HEK293T (cell line): ENCODE measurements at regions not wholly inside any gene's neighbourhood (a gene's known extent, or its start where the extent isn't known, plus 50 kb on each side); places are given as distances from the start of the nearest gene placed in this dataset.

Experiments
- CTCF ChIA-PET: fragments of 350-600 bp; formaldehyde crosslinking; extraction: SDS; loops from one replicate; lab custom pipeline; 2021; ENCODE audit warnings: antibody characterized with exemption, inconsistent platforms; lab: Yijun Ruan, JAX
- POLR2A ChIA-PET: fragments of 350-600 bp; formaldehyde crosslinking; extraction: SDS; loops from one replicate; lab custom pipeline; 2020; ENCODE audit warnings: antibody characterized with exemption, inconsistent platforms; lab: Yijun Ruan, JAX
- DNase-seq: peaks from one replicate; pipeline ENCODE4 v3.0.0; 2012; ENCODE audit warnings: mixed read lengths; ENCODE audit errors: extremely low spot score
- ARNT ChIP-seq: fragments of 450-650 bp; IDR thresholded peaks from 2 replicates; pipeline ENCODE4 v1.6.1; 2017; ENCODE audit warnings: mild to moderate bottlenecking
- BHLHE40 ChIP-seq: fragments of 450-650 bp; IDR thresholded peaks from 2 replicates; pipeline ENCODE4 v1.6.1; 2016; ENCODE audit warnings: mild to moderate bottlenecking, moderate library complexity, borderline replicate concordance
- CTBP1 ChIP-seq: fragments of 450-650 bp; IDR thresholded peaks from 2 replicates; pipeline ENCODE4 v1.6.1; 2016; ENCODE audit warnings: borderline replicate concordance
- ELF4 ChIP-seq: fragments of 450-650 bp; IDR thresholded peaks from 2 replicates; pipeline ENCODE4 v1.6.1; 2017; ENCODE audit warnings: antibody characterized with exemption
- FOXA1 ChIP-seq: fragments of 450-650 bp; IDR thresholded peaks from 2 replicates; pipeline ENCODE4 v1.6.1; 2016; ENCODE audit warnings: mild to moderate bottlenecking
- FOXK2 ChIP-seq: fragments of 450-650 bp; IDR thresholded peaks from 2 replicates; pipeline ENCODE4 v1.6.1; 2016; ENCODE audit warnings: mild to moderate bottlenecking
- FOXM1 ChIP-seq: fragments of 450-650 bp; IDR thresholded peaks from 2 replicates; pipeline ENCODE4 v1.6.1; 2017; ENCODE audit warnings: mild to moderate bottlenecking, borderline replicate concordance
- HDGF ChIP-seq: fragments of 450-650 bp; IDR thresholded peaks from 2 replicates; pipeline ENCODE4 v1.6.1; 2017; ENCODE audit warnings: antibody characterized with exemption, borderline replicate concordance
- L3MBTL2 ChIP-seq: fragments of 450-650 bp; conservative IDR thresholded peaks from 2 replicates; pipeline ENCODE4 v1.6.1; 2016; ENCODE audit warnings: mild to moderate bottlenecking
- LEF1 ChIP-seq: fragments of 450-650 bp; IDR thresholded peaks from 2 replicates; pipeline ENCODE4 v1.6.1; 2017; ENCODE audit warnings: mild to moderate bottlenecking, borderline replicate concordance
- NFRKB ChIP-seq: fragments of 450-650 bp; IDR thresholded peaks from 2 replicates; pipeline ENCODE4 v1.6.1; 2016; ENCODE audit warnings: mild to moderate bottlenecking, moderate library complexity
- SP1 ChIP-seq: fragments of 450-650 bp; IDR thresholded peaks from 2 replicates; pipeline ENCODE4 v1.6.1; 2017
- SUZ12 ChIP-seq: fragments of 450-650 bp; IDR thresholded peaks from 2 replicates; pipeline ENCODE4 v1.6.1; 2016; ENCODE audit warnings: mild to moderate bottlenecking
- TARDBP ChIP-seq: fragments of 450-650 bp; IDR thresholded peaks from 2 replicates; pipeline ENCODE4 v1.6.1; 2016
- ZNF384 ChIP-seq: fragments of 450-650 bp; IDR thresholded peaks from 2 replicates; pipeline ENCODE4 v1.6.1; 2016
- TF ChIP-seq, protein P1 (sequence below): fragments of 450-650 bp; IDR thresholded peaks from 2 replicates; pipeline ENCODE4 v1.6.1; 2016

DNA sequence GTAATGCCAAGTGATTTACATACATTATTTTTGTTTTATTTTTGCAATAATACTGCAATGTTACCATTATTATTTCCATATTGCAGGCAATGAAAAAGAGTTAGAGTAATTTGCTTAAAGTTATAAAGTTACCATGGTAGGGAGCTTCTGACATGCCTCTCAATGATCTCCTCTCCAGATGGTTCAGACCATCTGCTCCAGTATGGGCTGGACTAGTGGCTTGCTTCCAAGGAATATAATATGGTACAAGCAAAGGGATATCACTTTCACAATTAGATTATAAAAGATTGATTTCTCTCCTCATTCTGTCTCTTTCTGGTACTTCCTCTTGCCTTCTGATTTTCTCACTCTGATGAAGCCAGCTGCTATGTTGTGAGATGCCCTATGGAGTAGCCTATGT, 245.4 kb downstream of the INSIG2 start:
- ChIA-PET CTCF (no interaction called here), POLR2A (no interaction called here)
- TF ChIP-seq LEF1 (no peak), SUZ12 (no peak), BHLHE40 (no peak), ZNF384 (no peak), L3MBTL2 (no peak), NFRKB (no peak), HDGF (no peak), FOXK2 (no peak), CTBP1 (no peak), TARDBP (no peak), ARNT (no peak), FOXA1 (no peak), ELF4 (no peak), FOXM1 (no peak), SP1 (no peak)
- TF ChIP-seq, protein P1, sequence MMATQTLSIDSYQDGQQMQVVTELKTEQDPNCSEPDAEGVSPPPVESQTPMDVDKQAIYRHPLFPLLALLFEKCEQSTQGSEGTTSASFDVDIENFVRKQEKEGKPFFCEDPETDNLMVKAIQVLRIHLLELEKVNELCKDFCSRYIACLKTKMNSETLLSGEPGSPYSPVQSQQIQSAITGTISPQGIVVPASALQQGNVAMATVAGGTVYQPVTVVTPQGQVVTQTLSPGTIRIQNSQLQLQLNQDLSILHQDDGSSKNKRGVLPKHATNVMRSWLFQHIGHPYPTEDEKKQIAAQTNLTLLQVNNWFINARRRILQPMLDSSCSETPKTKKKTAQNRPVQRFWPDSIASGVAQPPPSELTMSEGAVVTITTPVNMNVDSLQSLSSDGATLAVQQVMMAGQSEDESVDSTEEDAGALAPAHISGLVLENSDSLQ: no peak
- DNase-seq: no peak

DNA sequence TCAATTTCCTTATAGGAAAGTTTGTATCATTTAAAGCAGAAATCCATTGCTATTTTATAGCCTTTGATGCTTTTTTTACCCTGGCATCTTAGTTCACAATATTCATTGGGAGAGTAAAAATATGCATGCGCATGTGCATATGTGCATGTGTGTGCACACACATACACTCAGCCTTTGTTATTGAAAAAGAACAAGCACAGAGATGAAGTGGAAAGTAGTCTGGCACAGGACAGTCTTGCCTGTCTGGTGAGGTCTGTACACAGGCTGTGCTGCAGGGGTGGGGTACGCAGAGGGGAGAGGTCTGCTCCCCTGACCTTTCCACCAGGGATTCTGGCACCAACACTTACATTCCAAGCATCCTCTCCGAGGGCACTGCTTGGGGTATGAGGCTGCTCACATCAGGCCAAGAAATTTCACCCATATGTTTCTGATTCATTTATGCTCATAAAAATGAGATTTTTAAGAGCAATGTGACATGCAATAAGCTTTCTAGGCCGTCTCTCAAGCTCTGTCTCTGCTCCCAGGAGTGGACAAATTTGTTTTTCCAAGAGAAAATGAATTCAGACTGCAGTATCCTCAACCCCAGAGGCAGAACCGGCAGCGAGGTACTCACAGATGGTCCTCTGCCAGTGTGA, 237.2 kb downstream of the INSIG2 start:
- DNase-seq: no peak
- POLR2A ChIA-PET: no interaction called here
- TF ChIP-seq ZNF384 (no peak), FOXM1 (no peak), HDGF (no peak), FOXA1 (no peak), NFRKB (no peak), ARNT (no peak), L3MBTL2 (no peak), SUZ12 (no peak), ELF4 (no peak), TARDBP (no peak), CTBP1 (no peak), FOXK2 (no peak), LEF1 (no peak), SP1 (no peak), BHLHE40 (no peak)
- TF ChIP-seq, protein P1: no peak
- CTCF ChIA-PET: no interaction called here

DNA sequence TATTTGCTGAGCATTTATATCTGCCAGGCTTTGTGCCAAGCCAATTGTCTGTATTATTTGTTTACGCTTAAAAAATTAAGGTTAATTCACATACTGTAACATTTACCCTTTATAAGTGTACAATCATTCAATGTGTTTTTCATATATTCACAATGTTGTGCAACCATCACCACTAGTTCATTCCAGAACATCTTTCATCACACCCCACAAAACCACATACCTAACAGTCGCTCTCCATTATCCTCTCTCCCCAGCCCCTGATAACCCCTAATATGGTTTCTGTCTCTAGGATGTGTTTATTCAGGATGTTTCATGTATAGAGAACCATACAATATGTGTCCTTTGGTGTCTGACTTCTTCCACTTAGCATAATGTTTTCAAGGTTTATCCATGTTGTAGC, 234.1 kb downstream of the INSIG2 start:
- ChIA-PET POLR2A (no interaction called here), CTCF (no interaction called here)
- TF ChIP-seq SUZ12 (no peak), SP1 (no peak), LEF1 (no peak), FOXM1 (no peak), NFRKB (no peak), L3MBTL2 (no peak), ZNF384 (no peak), TARDBP (no peak), FOXA1 (no peak), HDGF (no peak), FOXK2 (no peak), ARNT (no peak), CTBP1 (no peak), BHLHE40 (no peak), ELF4 (no peak)
- TF ChIP-seq, protein P1: no peak
- DNase-seq: no peak

DNA sequence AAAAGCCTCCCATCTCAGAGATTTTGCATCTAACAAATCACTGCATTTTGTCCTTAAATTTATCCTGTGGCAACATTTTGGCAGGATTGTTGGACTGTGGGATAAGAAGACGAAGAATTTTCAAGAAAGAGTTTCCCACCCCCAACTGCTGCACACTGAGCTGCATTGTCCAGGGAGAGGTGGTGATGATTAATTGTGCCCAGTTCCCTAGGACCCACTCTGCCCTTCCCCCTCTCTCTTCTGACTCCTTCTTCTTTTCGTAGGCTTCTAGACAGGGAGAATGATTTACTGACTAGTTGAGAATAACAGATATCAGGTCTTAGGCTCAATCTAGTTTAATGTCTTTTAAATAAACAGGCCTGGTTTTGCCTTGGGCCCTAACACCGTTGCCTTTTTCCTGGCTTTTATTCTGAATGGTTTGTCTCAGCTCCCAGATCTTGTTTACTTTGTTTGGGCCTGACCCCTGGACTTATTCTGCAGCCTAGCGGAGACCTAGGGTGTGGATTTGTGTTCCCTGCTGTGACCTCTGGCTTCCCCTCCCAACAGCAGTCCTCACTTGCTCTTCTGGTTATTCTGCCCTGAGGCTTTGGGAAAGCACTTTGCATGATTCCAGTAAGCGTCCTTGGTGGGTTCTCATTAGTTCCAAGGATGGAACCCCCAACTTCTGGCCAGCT, 233.3 kb downstream of the INSIG2 start:
- POLR2A ChIA-PET: no interaction called here
- no peak for TF ChIP-seq ELF4
- no peak for TF ChIP-seq LEF1
- no peak for TF ChIP-seq ARNT
- TF ChIP-seq BHLHE40: no peak
- no peak for TF ChIP-seq TARDBP
- no peak for TF ChIP-seq NFRKB
- no peak for TF ChIP-seq ZNF384
- TF ChIP-seq, protein P1: no peak
- no peak for TF ChIP-seq SUZ12
- no peak for TF ChIP-seq FOXA1
- TF ChIP-seq HDGF: no peak
- no peak for DNase-seq
- CTCF ChIA-PET: no interaction called here

DNA sequence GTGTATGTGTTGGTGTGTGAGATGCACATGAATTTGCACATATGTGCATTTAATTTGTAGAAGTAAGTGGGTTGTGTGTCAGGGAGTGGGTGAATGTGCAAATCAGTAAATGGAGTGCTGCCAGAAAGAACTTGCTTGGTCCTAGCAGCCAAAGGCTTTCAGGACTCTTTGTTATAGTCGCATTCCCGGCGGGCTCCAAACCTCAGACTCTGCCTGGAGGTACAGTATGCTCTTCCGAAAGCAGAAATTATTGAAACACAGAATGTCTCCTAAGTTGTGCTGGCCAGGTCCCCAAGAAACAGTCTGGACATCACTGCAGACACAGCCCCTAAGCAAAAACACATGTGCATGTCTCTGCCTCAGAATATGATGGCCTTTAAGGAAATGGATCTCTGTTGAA, 232.4 kb downstream of the INSIG2 start:
- CTCF ChIA-PET: no interaction called here
- TF ChIP-seq FOXK2 (no peak), CTBP1 (no peak), ELF4 (no peak), TARDBP (no peak), BHLHE40 (no peak), LEF1 (no peak), SUZ12 (no peak), FOXM1 (no peak), SP1 (no peak), ARNT (no peak), NFRKB (no peak), FOXA1 (no peak)
- POLR2A ChIA-PET: no interaction called here
- no peak for DNase-seq
